WI38 (cell line): ENCODE measurements at regions not wholly inside any gene's neighbourhood (a gene's known extent, or its start where the extent isn't known, plus 50 kb on each side); places are given as distances from the start of the nearest gene placed in this dataset.

Experiments used
- H3K4me3 ChIP-seq: 2 replicates; pipeline ENCODE4 v1.5.1; 2011; ENCODE audit warnings: low read depth, mild to moderate bottlenecking, control low read depth, low read length
- CTCF ChIP-seq: IDR thresholded peaks from 2 replicates; pipeline ENCODE4 v1.5.1; 2012; ENCODE audit warnings: low read depth, mild to moderate bottlenecking, control low read depth, low read length

GRCh38 chr12:91601054-91601453, 418.4 kb upstream of the DCN start:
- TF ChIP-seq CTCF, result no peak
- H3K4me3 ChIP-seq, result no peak overlapping the region

DNA sequence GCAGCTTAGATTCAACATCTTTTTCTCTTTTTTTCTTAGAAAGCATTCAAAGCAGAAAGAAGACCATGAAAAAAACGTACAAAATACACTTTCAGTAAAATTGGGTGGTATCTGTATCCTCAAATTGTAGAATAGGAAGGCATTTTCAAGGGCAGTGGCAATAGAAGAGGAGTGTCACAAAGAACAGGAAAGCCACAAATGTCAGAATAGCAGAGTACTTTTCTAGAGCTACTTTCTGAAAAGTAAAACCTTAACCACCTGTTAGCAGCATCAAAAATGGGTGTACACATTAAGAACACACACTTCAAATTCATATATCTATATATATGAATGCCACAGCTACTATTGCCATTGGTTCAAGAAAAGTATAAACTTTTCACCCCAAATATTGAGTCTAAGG, 412.1 kb upstream of the DCN start:
- TF ChIP-seq CTCF, result no peak
- no peak overlapping the region for H3K4me3 ChIP-seq

DNA sequence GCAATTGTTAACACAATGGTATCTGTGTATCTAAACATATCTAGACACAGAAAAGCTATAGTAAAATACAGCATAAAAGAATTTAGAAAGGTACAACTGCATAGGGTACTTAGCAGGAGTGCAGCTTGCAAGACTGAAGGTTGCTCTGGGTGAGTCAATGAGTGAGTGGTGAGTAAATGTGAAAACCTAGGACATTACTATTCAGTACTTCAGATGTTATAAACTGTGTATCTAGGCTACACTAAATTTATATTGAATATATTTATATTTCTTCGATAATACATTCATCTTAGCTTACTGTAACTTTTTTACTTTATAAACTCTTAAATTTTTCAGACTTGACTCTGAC, 409.0 kb upstream of the DCN start:
- TF ChIP-seq CTCF, result no peak
- H3K4me3 ChIP-seq, result no peak overlapping the region

DNA sequence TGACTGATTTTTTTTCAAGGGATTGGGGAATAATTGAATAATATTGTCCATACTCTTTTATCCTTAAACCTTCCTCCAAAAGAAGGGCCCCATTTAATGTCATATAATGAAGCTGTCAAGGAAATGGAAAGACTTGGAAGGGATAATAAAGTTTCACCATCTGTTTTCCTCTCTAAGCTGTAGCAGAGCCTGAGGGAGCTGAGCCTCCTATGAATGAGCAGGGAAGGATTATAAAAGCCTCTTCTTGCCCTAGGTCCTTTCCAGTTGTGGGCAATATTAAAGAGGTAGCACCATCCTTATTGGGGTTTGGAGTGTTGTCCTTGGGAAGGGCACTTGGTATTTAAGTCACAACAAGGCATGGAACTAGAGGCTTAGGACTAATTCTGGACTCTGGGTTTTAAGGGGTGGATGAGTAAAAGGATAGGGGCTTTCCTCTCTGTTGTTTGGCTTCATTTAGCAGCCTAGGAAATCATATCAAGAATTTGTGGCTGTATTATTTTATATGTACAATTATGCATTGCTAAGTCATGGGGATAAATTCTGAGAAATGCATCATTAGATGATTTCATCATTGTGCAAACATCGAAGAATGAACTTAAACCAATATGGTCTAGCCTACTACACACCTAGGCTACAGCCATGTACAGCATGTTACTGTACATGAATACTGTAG, 408.5 kb upstream of the DCN start:
- TF ChIP-seq CTCF, result no peak
- H3K4me3 ChIP-seq, result no peak overlapping the region

- TF ChIP-seq CTCF, result no peak
- no peak overlapping the region for H3K4me3 ChIP-seq
Observed at GRCh38 chr12:91588874-91589454, 406.3 kb upstream of the DCN start.

DNA sequence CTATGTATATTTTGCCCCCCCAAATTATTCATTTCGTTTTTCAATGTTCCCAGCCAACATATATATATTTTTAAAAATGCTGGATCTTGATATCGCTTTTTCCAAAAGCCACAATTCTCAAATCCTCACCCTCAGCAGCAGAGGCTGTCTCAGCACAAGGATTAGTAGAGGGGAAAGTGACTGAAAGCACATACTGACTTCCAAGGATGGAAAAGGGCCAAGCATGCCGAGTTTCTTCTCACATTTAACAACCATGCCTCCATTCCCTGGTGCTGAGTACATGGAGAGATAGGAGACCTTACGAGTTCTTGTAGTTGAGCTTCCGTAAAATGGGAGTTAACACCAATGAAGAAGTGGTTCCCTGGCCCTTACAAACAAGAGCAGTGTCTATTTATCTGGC, 403.4 kb upstream of the DCN start:
- no peak for TF ChIP-seq CTCF
- H3K4me3 ChIP-seq, result no peak overlapping the region

DNA sequence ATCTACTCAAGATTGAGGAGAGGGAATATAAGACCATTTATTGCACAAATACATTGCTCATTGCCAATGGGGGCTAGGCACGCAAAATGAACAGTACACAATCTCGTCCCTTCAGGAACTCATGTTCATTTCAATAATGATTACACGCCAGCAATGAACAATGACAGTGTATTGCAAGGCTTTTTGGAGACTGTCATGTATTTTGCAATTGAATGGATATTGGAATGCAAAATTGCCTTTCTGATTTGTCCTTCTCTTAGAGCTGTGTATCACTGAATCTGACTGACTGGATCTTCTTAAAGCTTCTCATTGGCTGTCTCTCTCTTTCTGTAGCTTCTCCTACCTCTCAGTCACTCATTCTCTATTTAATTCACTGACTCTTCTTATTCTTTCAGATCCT, 400.2 kb upstream of the DCN start:
- no peak overlapping the region for H3K4me3 ChIP-seq
- TF ChIP-seq CTCF, result no peak
